CD14-positive monocyte (primary cell): ENCODE measurements at regions not wholly inside any gene's neighbourhood (a gene's known extent, or its start where the extent isn't known, plus 50 kb on each side); places are given as distances from the start of the nearest gene placed in this dataset.

Experiments
- DNase-seq, 3 donors: peaks; one replicate each; pipeline ENCODE4 v3.0.0-alpha.2; 2011 to 2022
- H2AFZ ChIP-seq: 2 replicates; pipeline ENCODE4 v1.6.0; 2012; ENCODE audit warnings: mild to moderate bottlenecking, low read depth, low read length, inconsistent platforms; ENCODE audit not compliant: insufficient read depth, poor library complexity, severe bottlenecking
- H3K27ac ChIP-seq, 2 donors: 1 replicate in 1 of 2; 2 replicates in 1 of 2; pipeline ENCODE4 v1.5.1; 2012 to 2013; ENCODE audit warnings: low read length in 2 of 2, control low read depth in 1 of 2, inconsistent platforms in 1 of 2, low read depth in 1 of 2, mild to moderate bottlenecking in 1 of 2
- H3K27me3 ChIP-seq, 2 donors: one replicate each; pipeline versions ENCODE4 v1.6.0 to v1.6.1; 2011 to 2013; ENCODE audit warnings: low read length in 2 of 2; ENCODE audit not compliant: control insufficient read depth in 2 of 2, insufficient read depth in 2 of 2
- H3K36me3 ChIP-seq, 2 donors: replicated peaks in 1 of 2; 1 replicate in 1 of 2; 2 replicates in 1 of 2; pipeline versions ENCODE4 v1.5.1 to v1.6.1; 2012 to 2013; ENCODE audit warnings: low read length in 2 of 2, control low read depth in 1 of 2, inconsistent platforms in 1 of 2, mild to moderate bottlenecking in 1 of 2; ENCODE audit not compliant: insufficient read depth in 2 of 2, control insufficient read depth in 1 of 2
- H3K4me1 ChIP-seq, 2 donors: 1 replicate in 1 of 2; 2 replicates in 1 of 2; pipeline versions ENCODE4 v1.5.1 to v1.6.1; 2012 to 2013; ENCODE audit warnings: low read length in 2 of 2, control low read depth in 1 of 2, inconsistent platforms in 1 of 2, mild to moderate bottlenecking in 1 of 2, moderate library complexity in 1 of 2; ENCODE audit not compliant: insufficient read depth in 2 of 2, control insufficient read depth in 1 of 2
- H3K4me2 ChIP-seq: replicated peaks from 2 replicates; pipeline ENCODE3; 2012; ENCODE audit warnings: low read length, moderate library complexity, mild to moderate bottlenecking; ENCODE audit not compliant: poor library complexity, severe bottlenecking; ENCODE audit errors: extremely low read depth
- H3K4me3 ChIP-seq, 3 experiments: fragments of 200-600 bp in 1 of 3; sonication (generic) in 1 of 3; replicated peaks in 1 of 3; 1 replicate in 2 of 3; 2 replicates in 1 of 3; pipeline ENCODE4 v1.5.1; 2011 to 2013; ENCODE audit warnings: low read length in 3 of 3, mild to moderate bottlenecking in 3 of 3, control low read depth in 2 of 3, low read depth in 2 of 3, inconsistent platforms in 1 of 3, moderate library complexity in 1 of 3
- H3K79me2 ChIP-seq: 2 replicates; pipeline ENCODE4 v1.6.0; 2012; ENCODE audit warnings: mild to moderate bottlenecking, control low read depth, inconsistent platforms, low read length, moderate library complexity; ENCODE audit not compliant: insufficient read depth
- H3K9ac ChIP-seq: 2 replicates; pipeline ENCODE4 v1.6.0; 2017; ENCODE audit warnings: low read length, mild to moderate bottlenecking; ENCODE audit not compliant: insufficient read depth, poor library complexity, severe bottlenecking
- H3K9me3 ChIP-seq, 2 donors: replicated peaks in 1 of 2; 1 replicate in 1 of 2; 2 replicates in 1 of 2; pipeline versions ENCODE4 v1.5.1 to v1.6.1; 2012 to 2013; ENCODE audit warnings: low read length in 2 of 2, control low read depth in 1 of 2; ENCODE audit not compliant: control insufficient read depth in 1 of 2, insufficient read depth in 1 of 2
- H4K20me1 ChIP-seq: 2 replicates; pipeline ENCODE4 v1.6.0; 2012; ENCODE audit warnings: mild to moderate bottlenecking, low read length, control low read depth, moderate library complexity; ENCODE audit not compliant: insufficient read depth
- H3K27ac Mint-ChIP-seq, 7 donors: one replicate each; pipeline ENCODE4 v1.8.0; 2020; ENCODE audit warnings: mild to moderate bottlenecking in 7 of 7, mixed read lengths in 7 of 7, moderate library complexity in 6 of 7, inconsistent platforms in 2 of 7
- H3K27me3 Mint-ChIP-seq, 3 donors: one replicate each; pipeline ENCODE4 v1.8.0; 2021 to 2022; ENCODE audit warnings: low read depth in 3 of 3, mild to moderate bottlenecking in 3 of 3, mixed read lengths in 3 of 3, moderate library complexity in 3 of 3, inconsistent platforms in 1 of 3
- H3K36me3 Mint-ChIP-seq, 2 donors: one replicate each; pipeline ENCODE4 v1.8.0; 2020; ENCODE audit warnings: mixed read lengths in 2 of 2, inconsistent platforms in 1 of 2, mild to moderate bottlenecking in 1 of 2
- H3K4me1 Mint-ChIP-seq: one replicate; pipeline ENCODE4 v1.8.0; 2020; ENCODE audit warnings: mild to moderate bottlenecking, mixed read lengths
- H3K4me3 Mint-ChIP-seq, 2 donors: one replicate each; pipeline ENCODE4 v1.8.0; 2020; ENCODE audit warnings: mild to moderate bottlenecking in 2 of 2, mixed read lengths in 2 of 2, moderate library complexity in 1 of 2
- H3K9me3 Mint-ChIP-seq, 7 donors: one replicate each; pipeline ENCODE4 v1.8.0; 2020 to 2022; ENCODE audit warnings: mixed read lengths in 7 of 7, mild to moderate bottlenecking in 6 of 7, moderate library complexity in 6 of 7, inconsistent platforms in 2 of 7
- WGBS: methylation state at CpG from one replicate; pipeline ENCODE4 v1.1.5; 2013; ENCODE audit warnings: missing lambda C conversion rate; ENCODE audit not compliant: insufficient coverage; 5-methylcytosine and 5-hydroxymethylcytosine counted together
- intact Hi-C, 2 donors: fragments of 100-400 bp; cut with micrococcal nuclease; formaldehyde crosslinking; loops; one replicate each; pipeline versions ENCODE4 v1.15.0 to v1.15.1; 2023
- TF ChIP-seq, protein P1 (sequence below): fragments of 200-600 bp; IDR thresholded peaks from one replicate; pipeline ENCODE4 v1.8.0; 2022; ENCODE audit warnings: antibody characterized with exemption, mild to moderate bottlenecking

DNA sequence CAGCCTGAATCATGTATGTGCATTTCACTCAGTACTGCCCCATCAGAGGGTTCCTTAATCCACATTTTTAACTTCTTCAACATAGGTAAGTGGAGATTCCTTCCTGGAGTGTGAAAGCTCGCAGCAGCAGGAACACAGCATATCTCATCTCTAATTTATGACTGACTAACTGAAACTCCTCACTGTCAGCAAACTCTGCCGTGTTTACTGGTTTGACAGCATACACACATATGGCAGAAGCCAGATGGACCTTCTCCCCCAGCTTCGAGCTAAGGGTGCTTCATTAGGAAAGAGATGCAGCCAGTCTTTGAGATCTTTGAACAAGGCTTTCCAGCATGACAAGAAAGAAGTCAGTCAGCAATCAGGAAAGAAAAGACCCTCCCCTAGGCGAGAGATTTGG, 200.3 kb upstream of the ACVR2A start:
- Histone ChIP-seq H3K4me2 (no peak overlapping the region), H4K20me1 (no peaks in the 10 kb centered on the region), H2AFZ (no peak overlapping the region), H3K27ac (no peak overlapping the region), H3K36me3 (no peaks in the 10 kb centered on the region), H3K9ac (no peak overlapping the region), H3K27me3 (no peaks in the 10 kb centered on the region), H3K79me2 (no peaks in the 10 kb centered on the region), H3K4me1 (peaks cover 20 to 24% of the 10 kb centered on the region in 2 donors), H3K9me3 (no peaks in the 10 kb centered on the region), H3K4me3 (no peak overlapping the region)
- no peak for DNase-seq
- Mint-ChIP-seq H3K36me3 (peaks cover 3 to 7% of the 10 kb centered on the region in 2 donors), H3K9me3 (peaks cover 0 to 6% (median 3%) of the 10 kb centered on the region in 7 donors), H3K4me1 (peaks cover 28% of the 10 kb centered on the region), H3K4me3 (no peak overlapping the region), H3K27ac (no peak overlapping the region), H3K27me3 (peaks cover 0 to 3% (median 1%) of the 10 kb centered on the region in 3 donors)
- intact Hi-C loops: loop anchor here in 1 of 2 donors (5.0 kb wide), 1 partner anchor 43 kb away; no protein-coding TSS in a partner anchor
- WGBS: 100% methylated on average over 1 of the region's 4 CpGs
- TF ChIP-seq, protein P1, sequence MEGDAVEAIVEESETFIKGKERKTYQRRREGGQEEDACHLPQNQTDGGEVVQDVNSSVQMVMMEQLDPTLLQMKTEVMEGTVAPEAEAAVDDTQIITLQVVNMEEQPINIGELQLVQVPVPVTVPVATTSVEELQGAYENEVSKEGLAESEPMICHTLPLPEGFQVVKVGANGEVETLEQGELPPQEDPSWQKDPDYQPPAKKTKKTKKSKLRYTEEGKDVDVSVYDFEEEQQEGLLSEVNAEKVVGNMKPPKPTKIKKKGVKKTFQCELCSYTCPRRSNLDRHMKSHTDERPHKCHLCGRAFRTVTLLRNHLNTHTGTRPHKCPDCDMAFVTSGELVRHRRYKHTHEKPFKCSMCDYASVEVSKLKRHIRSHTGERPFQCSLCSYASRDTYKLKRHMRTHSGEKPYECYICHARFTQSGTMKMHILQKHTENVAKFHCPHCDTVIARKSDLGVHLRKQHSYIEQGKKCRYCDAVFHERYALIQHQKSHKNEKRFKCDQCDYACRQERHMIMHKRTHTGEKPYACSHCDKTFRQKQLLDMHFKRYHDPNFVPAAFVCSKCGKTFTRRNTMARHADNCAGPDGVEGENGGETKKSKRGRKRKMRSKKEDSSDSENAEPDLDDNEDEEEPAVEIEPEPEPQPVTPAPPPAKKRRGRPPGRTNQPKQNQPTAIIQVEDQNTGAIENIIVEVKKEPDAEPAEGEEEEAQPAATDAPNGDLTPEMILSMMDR: no peak

DNA sequence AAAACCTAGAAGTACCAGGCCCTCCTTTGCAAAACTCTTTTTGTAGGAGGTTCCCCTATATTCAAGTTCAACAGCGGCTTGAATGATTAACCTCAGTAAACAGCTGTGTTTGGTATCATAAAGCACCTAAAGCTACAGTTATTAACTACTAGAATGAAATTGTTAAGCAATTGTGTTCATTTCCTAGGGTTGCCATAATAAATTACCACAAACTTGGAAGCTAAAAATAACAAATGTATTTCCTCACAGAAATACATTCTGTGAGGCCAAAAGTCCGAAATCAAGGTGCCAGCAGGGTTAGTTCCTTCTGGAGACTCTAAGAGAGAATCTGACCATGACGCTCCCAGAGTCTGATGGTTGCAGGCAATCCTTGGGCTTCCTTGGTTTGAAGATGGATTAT, 202.1 kb upstream of the ACVR2A start:
- H3K4me3 Mint-ChIP-seq: peak overlapping the region in 1 of 2 donors; percentile 35
- TF ChIP-seq, protein P1: no peak
- peaks cover 3 to 7% of the 10 kb centered on the region in 2 donors for H3K36me3 Mint-ChIP-seq
- H3K9me3 Mint-ChIP-seq: peaks cover 0 to 6% (median 3%) of the 10 kb centered on the region in 7 donors
- H3K27me3 ChIP-seq: no peaks in the 10 kb centered on the region
- no peak overlapping the region for H3K27ac ChIP-seq
- H3K27ac Mint-ChIP-seq: peak overlapping the region in 2 of 7 donors; percentile 43 to 67
- peak overlapping the region in 1 of 3 experiments; percentile 10 for H3K4me3 ChIP-seq
- H3K4me1 ChIP-seq: peaks cover 22 to 26% of the 10 kb centered on the region in 2 donors
- H4K20me1 ChIP-seq: no peaks in the 10 kb centered on the region
- WGBS: 0% methylated on average over 1 of the region's 3 CpGs
- H2AFZ ChIP-seq: peak overlapping the region; percentile 41
- peak in 2 of 3 donors; percentile 30 to 33 for DNase-seq
- no peak overlapping the region for H3K9ac ChIP-seq
- peak overlapping the region; percentile 20 for H3K4me2 ChIP-seq
- intact Hi-C loops: loop anchor here in 1 of 2 donors (5.0 kb wide), 1 partner anchor 45 kb away; no protein-coding TSS in a partner anchor
- H3K4me1 Mint-ChIP-seq: peaks cover 32% of the 10 kb centered on the region
- H3K36me3 ChIP-seq: no peaks in the 10 kb centered on the region
- no peaks in the 10 kb centered on the region for H3K9me3 ChIP-seq
- peaks cover 0 to 3% (median 1%) of the 10 kb centered on the region in 3 donors for H3K27me3 Mint-ChIP-seq
- no peaks in the 10 kb centered on the region for H3K79me2 ChIP-seq
